GM19452 (cell line): ENCODE measurements at regions not wholly inside any gene's neighbourhood (a gene's known extent, or its start where the extent isn't known, plus 50 kb on each side); places are given as distances from the start of the nearest gene placed in this dataset.
A peak's percentile ranks its signal among the peaks of the same experiment; 100 is the strongest.
"Not testable (repeated sequence)": the region's sequence is repeated elsewhere in the genome, so short reads cannot be mapped to it uniquely, and the experiment has no call there.

ENCODE experiments used
- ATAC-seq: cut with Tn5 transposase; IDR thresholded peaks from one replicate; pipeline ENCODE4 v1.9.1; 2021; ENCODE audit not compliant: unreplicated experiment

GRCh38 chr11:121358760-121359159 is 66.2 kb downstream of the SC5D start:
- no peak for ATAC-seq

GRCh38 chr11:121359591-121359990 is 67.0 kb downstream of the SC5D start:
- no peak for ATAC-seq

GRCh38 chr11:121362955-121363354 is 70.4 kb downstream of the SC5D start:
- not testable (repeated sequence) for ATAC-seq

DNA sequence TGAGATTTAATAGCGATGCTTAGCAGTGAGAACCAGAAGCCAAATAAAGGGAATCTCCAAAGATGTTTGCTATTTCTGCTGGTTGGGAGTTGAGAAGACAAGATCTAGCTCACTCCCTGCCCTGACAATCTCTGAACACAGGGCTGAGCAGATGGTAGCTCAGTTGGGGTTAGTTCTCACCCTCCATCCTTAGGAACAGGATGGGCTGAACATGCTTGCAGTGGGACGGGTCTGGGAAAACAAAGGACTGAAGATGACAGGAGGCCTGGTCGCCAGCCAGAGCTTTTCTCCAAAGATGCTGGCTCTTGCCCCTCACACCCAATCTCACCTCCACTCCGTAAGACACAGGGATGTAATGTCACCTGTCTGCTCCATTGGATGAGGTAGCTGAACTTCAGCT is 72.7 kb downstream of the SC5D start:
- no peak for ATAC-seq

- ATAC-seq, result no peak
Measured at GRCh38 chr11:121366038-121366437, 73.5 kb downstream of the SC5D start.

DNA sequence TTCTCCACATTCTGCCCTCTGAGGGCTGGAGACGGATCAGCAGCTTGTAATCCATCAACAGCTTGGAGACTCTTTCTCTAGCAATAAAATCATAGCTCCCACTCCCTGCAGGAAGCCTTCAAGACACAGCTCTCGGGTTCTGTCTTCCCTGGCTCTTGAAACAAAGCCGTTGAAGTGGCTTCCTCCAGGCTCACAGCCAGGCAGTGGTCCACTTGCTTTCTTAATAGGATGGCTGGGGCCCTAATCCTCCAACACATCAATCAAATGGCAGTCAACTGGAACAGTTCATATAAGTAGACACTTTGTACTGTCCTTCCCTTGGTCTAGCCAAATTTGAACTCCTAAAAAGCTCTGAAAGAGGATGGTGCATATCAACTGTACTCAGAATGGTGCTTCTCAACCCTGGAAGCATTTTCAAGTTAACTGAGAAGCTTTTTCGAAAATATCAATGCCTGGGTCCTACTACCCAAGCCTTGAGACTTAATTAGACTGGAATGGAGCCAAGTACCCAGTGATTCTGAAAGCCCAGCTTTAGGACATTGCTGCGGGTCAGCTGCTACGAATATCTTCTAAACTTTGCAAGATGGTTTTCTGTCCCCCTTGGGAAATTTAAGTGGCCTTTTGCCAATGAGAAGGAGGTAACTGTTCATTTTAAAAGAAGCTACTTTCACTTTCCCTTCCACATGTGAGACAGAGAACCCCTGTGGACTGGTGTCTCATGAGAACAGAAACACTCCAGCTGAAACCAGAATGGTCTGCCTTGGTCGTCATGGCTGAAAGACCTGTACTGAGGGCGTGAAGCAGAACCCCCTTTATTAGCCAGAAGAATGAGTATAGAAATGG is 74.7 kb downstream of the SC5D start:
- ATAC-seq, result peak; percentile 90

DNA sequence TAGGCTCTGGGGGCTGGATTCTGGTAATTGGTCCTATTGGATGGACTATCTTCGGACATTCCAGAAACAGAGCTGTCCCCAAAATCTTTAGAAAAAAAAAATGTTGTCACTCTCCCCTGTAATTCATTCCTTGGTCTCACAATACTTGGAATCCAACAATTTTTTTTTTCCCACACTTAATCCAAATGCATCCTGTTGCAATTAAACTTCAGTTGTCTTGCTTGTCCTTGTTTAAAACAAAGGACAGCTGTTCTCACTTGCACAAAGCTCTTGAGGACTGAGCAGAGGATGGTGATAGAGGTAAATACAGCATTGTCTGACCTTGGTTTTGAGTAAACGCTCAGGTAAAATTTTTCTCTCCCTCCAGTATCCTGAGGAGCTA is 75.3 kb downstream of the SC5D start:
- ATAC-seq, result no peak

- ATAC-seq, result no peak
Measured at GRCh38 chr11:121368364-121369240, 76.0 kb downstream of the SC5D start.

DNA sequence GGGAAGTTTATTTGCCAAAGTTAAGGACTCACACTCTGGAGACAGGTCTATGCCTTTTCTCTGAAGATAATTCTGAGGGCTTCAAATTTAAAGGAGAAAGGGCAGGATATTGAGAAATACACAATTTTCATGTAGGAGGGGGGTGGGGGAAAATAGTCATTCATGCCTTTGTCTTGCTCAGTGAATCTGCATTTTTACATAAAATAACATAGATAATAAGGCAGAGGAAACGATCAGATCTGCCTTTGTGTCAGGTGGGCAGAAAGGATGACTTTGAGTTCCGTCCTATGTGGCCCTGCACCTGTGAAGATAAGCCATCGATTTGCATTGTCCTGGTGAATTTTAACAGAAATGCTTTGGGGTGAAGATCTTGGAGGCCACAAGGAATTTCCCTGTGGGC is 76.8 kb downstream of the SC5D start:
- no peak for ATAC-seq

DNA sequence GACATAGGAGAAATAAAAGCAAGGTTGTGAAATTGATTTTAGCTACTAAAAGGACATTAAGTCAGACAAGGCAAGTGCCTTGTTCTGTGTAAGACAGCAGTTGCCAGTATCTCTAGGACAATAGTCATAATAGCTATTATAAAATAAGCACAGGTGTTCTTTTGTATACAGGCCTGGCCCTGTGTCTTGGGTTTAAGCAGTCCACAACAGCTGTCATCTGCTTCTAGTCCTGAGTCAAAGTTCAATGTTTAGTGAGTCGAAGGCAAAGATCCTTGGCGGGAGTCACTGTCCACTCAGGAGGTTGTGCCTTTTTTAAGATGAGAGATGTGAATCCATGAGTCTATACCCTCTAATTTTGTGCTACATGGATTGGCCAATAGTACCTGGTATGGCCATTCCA is 79.5 kb downstream of the SC5D start:
- no peak for ATAC-seq

DNA sequence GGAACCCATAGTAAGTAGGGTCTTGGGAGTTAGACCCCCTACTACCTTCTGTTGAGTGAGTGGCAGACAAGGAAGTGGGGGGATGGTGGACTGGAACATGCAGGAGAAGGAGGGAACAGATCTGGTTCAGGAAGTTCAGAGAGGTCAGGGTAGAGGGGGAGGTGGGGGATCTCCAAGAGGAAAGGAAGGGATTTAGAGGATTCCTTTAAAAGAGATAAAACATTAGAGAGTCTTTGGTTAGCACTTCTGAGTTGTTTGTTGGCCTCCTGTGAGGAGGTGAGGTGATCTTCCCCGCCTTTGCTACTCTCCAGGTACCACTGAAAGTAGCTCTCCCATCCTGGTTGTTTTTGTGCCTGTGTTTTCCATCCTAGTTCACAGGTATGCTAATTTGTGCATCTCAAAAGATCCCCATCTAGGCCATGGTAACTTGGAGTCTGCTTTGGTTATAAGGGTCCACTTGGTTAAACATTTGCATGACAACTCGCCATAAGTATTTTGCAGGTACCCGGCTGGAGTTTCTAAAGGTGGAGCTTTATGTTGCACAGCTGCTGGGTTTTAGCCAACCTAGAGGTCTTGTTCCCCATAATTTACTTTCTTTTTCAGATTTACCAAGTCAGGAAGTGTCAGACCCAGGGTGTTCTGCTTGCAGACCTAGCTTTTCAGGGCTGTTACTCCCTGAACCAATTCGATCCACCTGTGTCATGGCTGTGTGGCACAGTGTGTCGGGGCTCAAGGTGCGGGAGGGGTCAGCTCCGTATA is 79.3 kb upstream of the SORL1 start:
- ATAC-seq, result peak; percentile 80

- no peak for ATAC-seq
Measured at GRCh38 chr11:121374286-121374985, 77.7 kb upstream of the SORL1 start.

DNA sequence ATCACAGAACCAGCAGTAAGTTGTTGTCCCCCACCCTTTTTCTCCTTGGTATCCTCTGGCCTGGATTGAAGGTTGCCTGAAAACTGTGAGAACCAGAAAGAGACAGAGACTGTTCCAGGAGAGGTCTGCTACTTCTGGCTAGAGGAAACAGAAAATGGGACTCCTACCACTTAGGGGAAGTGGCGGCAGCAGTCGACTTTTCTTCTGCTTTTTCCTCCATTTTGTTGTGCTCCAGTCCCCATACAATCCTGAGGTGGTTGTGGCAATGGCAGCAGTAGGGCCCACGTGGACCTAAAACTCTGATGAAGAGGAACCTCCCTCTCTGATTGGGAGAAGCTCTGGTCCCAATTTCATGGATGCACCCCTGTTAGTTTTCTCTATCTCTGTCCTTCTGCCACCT is 76.0 kb upstream of the SORL1 start:
- no peak for ATAC-seq

GRCh38 chr11:121379145-121379810 is 72.8 kb upstream of the SORL1 start:
- not testable (repeated sequence) for ATAC-seq

- ATAC-seq, result no peak
Measured at GRCh38 chr11:121383716-121384115, 68.4 kb upstream of the SORL1 start.

GRCh38 chr11:121385688-121386087 is 66.4 kb upstream of the SORL1 start:
- ATAC-seq, result no peak
